ENCODE measurements at regions not wholly inside any gene's neighbourhood (a gene's known extent, or its start where the extent isn't known, plus 50 kb on each side); places are given as distances from the start of the nearest gene placed in this dataset.

DNA sequence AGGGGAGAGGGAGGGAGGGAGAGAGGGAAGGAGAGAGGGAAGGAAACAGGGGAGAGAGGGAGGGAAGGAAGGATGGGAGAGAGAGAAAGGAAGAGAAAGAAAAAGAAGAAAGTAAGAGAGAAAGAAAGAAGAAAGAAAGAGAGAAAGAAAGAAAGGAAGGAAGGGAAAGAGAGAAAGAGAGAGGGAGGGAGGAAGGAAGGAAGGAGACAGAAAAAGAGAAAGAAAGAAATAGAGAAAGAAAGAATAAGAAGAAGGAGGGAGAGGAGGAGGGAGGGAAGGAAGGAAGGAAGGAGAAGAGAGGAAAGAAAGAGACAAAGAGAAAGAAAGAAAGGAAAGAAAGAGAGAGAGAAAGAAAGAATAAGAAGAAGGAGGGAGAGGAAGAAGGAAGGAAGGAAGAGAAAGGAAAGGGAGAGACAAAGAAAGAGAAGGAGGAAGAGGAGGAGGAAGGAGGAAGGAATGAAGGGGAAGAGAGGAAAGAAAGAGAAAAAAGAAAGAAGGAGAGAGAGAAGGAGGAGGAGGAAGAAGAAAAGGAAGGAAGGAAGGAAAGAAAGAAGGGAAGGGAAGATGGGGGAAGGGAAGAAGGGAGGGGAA lies 189.6 kb downstream of the PARM1 start:
- Mint-ChIP-seq H3K4me1 (ENCODE audit: low read depth) (no peaks in the 10 kb centered on the region), H3K27ac (no peak overlapping the region), H3K36me3 (ENCODE audit: low read depth) (no peaks in the 10 kb centered on the region), H3K27me3 (ENCODE audit: low read depth) (no peaks in the 10 kb centered on the region), H3K4me3 (no peak overlapping the region), H3K9me3 (peaks cover 9% of the 10 kb centered on the region)
- CTCF ChIA-PET: no interaction called here
- DNase-seq: no peak
- intact Hi-C loops (cut with micrococcal nuclease): no loop called here

GRCh38 chr4:75118739-75119138 lies 185.8 kb downstream of the PARM1 start:
- DNase-seq: no peak
- CTCF ChIA-PET: no interaction called here
- intact Hi-C loops (cut with micrococcal nuclease): no loop called here
- Mint-ChIP-seq H3K9me3 (peaks cover 19% of the 10 kb centered on the region), H3K4me1 (ENCODE audit: low read depth) (no peaks in the 10 kb centered on the region), H3K27ac (no peak overlapping the region), H3K36me3 (ENCODE audit: low read depth) (no peaks in the 10 kb centered on the region), H3K27me3 (ENCODE audit: low read depth) (no peaks in the 10 kb centered on the region), H3K4me3 (no peak overlapping the region)

DNA sequence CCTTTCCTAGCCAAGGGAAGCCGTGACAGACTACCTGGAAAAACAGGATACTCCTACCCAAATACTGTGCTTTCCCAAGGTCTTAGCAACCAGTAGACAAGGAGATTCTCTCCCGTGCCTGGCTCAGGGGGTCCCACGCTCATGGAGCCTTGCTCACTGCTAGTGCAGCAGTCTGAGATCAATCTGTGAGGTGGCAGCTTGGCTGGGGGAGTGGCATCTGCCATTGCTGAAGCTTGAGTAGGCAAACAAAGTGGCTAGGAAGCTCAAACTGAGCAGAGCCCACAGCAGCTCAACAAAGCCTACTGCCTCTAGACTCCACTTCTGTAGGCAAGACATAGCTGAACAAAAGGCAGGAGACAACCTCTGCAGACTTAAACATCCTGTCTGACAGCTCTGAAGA lies 177.1 kb downstream of the PARM1 start:
- Mint-ChIP-seq H3K4me1 (ENCODE audit: low read depth) (no peaks in the 10 kb centered on the region), H3K27ac (no peak overlapping the region), H3K27me3 (ENCODE audit: low read depth) (peaks cover 9% of the 10 kb centered on the region), H3K9me3 (peaks cover under 1% of the 10 kb centered on the region), H3K4me3 (no peak overlapping the region), H3K36me3 (ENCODE audit: low read depth) (no peaks in the 10 kb centered on the region)
- intact Hi-C loops (cut with micrococcal nuclease): no loop called here
- no peak for DNase-seq
- CTCF ChIA-PET: no interaction called here

DNA sequence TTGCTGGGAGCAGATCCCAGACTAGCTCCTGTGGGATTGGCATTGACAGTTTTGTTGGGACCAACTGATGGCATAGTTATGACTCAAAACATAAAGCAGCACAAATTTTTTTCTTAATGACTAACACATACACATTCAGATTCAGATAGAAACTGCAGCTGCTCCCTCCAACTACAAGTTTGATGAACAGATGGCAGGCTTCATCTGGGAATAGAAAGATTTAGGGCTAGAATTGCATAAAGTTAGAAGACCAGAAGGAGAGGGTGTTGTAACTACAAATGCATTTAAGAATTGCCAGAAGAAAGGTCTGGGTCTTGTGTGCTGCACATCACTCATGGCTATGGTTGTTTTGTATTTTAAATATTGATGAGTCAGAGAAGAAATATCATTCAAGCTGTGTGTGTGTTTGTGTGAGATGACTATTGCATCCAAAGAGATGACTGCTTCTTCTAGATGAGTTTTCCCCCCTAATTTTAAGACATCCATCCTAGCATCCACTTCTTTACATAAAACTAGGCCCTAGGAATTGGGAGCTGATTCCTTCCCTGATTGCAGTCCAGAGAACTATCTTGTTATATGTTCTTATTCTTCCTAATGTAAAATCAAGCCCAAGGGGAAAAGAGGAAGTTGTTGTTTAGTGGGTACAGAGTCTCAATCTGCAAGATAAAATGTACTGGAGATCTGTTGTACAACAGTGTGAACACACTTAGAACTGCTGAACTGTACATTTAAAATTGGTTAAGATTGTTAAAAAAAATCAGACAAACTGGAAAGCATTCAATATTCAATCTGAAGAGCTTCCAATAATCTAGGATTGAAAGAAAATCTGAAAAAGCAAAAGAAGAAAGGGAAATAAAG lies 175.1 kb downstream of the PARM1 start:
- DNase-seq: no peak
- intact Hi-C loops (cut with micrococcal nuclease): no loop called here
- Mint-ChIP-seq H3K4me3 (no peak overlapping the region), H3K9me3 (no peaks in the 10 kb centered on the region), H3K4me1 (ENCODE audit: low read depth) (no peaks in the 10 kb centered on the region), H3K36me3 (ENCODE audit: low read depth) (no peaks in the 10 kb centered on the region), H3K27me3 (ENCODE audit: low read depth) (peaks cover 9% of the 10 kb centered on the region), H3K27ac (no peak overlapping the region)
- CTCF ChIA-PET: no interaction called here

DNA sequence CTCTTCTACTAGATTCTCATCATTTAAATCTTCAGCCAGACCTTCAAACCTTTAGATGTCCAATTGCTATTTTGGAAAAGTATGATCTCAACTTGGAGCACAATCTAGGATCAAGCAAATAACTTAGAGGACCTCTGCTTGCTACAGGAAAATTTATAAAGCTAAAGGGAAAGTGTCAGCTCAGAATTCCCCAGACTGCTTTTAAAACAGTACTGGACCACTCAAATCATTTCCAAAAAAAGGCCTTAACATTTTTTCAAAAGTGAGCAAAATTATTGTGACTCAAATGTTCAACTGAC lies 169.8 kb downstream of the PARM1 start:
- Mint-ChIP-seq H3K4me1 (ENCODE audit: low read depth) (no peaks in the 10 kb centered on the region), H3K27me3 (ENCODE audit: low read depth) (peaks cover 6% of the 10 kb centered on the region), H3K27ac (no peak overlapping the region), H3K36me3 (ENCODE audit: low read depth) (no peaks in the 10 kb centered on the region), H3K4me3 (no peak overlapping the region), H3K9me3 (peaks cover 5% of the 10 kb centered on the region)
- no peak for DNase-seq
- CTCF ChIA-PET: no interaction called here
- intact Hi-C loops (cut with micrococcal nuclease): no loop called here

DNA sequence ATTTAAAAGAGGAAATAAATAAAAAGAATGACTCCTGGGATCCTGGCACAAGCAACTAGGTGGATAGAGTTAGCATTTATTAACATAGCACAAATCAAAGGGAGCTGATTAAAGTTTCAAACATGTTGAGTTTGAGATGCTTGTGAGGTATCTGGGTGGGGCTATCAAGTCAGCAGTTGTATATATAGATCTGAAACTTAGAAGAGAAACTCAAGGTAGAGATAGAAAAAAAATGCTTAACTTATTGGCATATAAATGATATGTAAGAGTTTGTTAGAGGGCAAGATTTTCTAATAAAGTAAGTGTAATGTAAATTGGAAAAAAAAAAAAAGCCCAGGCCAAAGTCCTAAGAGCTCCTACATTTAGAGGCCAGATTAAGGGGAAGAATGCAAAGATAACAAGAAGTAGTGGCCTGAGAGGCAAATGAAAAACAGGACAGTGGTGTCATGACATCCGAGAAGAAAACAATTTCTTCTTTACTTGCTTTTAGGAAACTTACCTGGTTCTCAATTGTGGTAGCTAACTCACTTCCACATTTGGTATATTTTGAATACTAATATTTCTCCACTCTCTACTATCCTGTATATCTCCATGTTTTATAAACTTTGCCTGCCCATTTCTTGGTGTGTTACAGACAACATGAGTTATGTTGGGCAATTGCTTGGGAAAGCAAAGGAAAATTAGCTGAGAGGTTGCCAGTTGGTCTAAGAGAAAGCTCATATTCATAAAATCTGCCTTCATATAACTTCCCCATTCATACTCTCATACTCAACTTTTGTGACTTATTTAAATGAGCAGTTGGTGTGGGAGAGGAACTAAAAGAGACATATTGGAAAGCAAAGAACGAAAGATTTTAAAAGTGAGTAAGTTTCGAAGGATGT lies 169.2 kb downstream of the PARM1 start:
- Mint-ChIP-seq H3K9me3 (peaks cover 5% of the 10 kb centered on the region), H3K27me3 (ENCODE audit: low read depth) (peaks cover 6% of the 10 kb centered on the region), H3K27ac (no peak overlapping the region), H3K36me3 (ENCODE audit: low read depth) (no peaks in the 10 kb centered on the region), H3K4me1 (ENCODE audit: low read depth) (no peaks in the 10 kb centered on the region), H3K4me3 (no peak overlapping the region)
- no peak for DNase-seq
- intact Hi-C loops (cut with micrococcal nuclease): no loop called here
- CTCF ChIA-PET: interaction anchor here (0.7 kb wide), 1 partner anchor 378 kb away, joined by 6 read pairs; no protein-coding TSS in a partner anchor

Data from activated naive CD4-positive, alpha-beta T cell treated with anti-CD3 and anti-CD28 coated beads for 36 hours (primary cell).